NT2/D1 (cell line): ENCODE measurements at regions not wholly inside any gene's neighbourhood (a gene's known extent, or its start where the extent isn't known, plus 50 kb on each side); places are given as distances from the start of the nearest gene placed in this dataset.
"Not testable (repeated sequence)": the region's sequence is repeated elsewhere in the genome, so short reads cannot be mapped to it uniquely, and the experiment has no call there.

ENCODE experiments used
- DNase-seq: peaks from one replicate; pipeline ENCODE4 v3.0.0-alpha.2; 2011; ENCODE audit warnings: low read depth, low spot score
- H3K27me3 ChIP-seq: 2 replicates; pipeline ENCODE4 v1.6.0; 2011; ENCODE audit warnings: mild to moderate bottlenecking; ENCODE audit not compliant: insufficient read length, insufficient read depth
- H3K36me3 ChIP-seq: 2 replicates; pipeline ENCODE4 v1.6.1; 2011; ENCODE audit warnings: mild to moderate bottlenecking, low read length, mixed read lengths; ENCODE audit not compliant: insufficient read depth, insufficient read length
- H3K4me1 ChIP-seq: 2 replicates; pipeline ENCODE4 v1.5.1; 2011; ENCODE audit not compliant: insufficient read depth, insufficient read length
- H3K4me3 ChIP-seq: 2 replicates; pipeline ENCODE4 v1.5.1; 2011; ENCODE audit warnings: low read depth; ENCODE audit not compliant: insufficient read length
- H3K9ac ChIP-seq: 2 replicates; pipeline ENCODE4 v1.6.0; 2011; ENCODE audit warnings: low read depth; ENCODE audit not compliant: insufficient read length
- H3K9me3 ChIP-seq: 2 replicates; pipeline ENCODE4 v1.5.1; 2011; ENCODE audit warnings: mild to moderate bottlenecking, low read length; ENCODE audit not compliant: insufficient read depth
- SUZ12 ChIP-seq: IDR thresholded peaks from 2 replicates; pipeline ENCODE4 v1.6.1; 2011; ENCODE audit not compliant: insufficient read length, insufficient read depth; ENCODE audit errors: extremely low read depth
- YY1 ChIP-seq: IDR thresholded peaks from 2 replicates; pipeline ENCODE4 v1.6.1; 2011; ENCODE audit not compliant: insufficient read length, insufficient read depth
- ZNF274 ChIP-seq: IDR thresholded peaks from 2 replicates; pipeline ENCODE4 v1.6.1; 2011; ENCODE audit warnings: mild to moderate bottlenecking, low read depth, low read length

DNA sequence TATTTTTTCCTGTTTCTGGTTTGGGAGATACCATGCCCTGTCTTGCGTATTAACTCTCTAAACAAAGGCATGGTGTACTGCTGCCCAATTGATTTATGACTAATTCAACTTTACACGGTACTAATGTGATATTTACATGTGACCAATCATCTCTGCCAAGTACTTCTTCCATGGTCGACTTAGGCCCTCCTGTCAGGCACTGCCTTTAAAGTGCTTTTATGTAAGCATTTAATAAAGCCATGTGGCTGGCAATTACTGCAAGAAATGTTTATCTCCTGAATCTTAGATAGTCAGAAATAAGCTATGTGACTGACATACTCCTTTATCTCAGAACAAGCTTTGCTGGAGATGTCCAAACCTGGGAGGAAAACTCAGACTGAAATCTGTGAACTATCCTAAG lies 323.4 kb downstream of the BTBD3 start:
- H3K36me3 ChIP-seq: no peaks in the 10 kb centered on the region
- no peaks in the 10 kb centered on the region for H3K4me1 ChIP-seq
- no peaks in the 10 kb centered on the region for H3K9me3 ChIP-seq
- no peak overlapping the region for H3K4me3 ChIP-seq
- no peaks in the 10 kb centered on the region for H3K27me3 ChIP-seq
- DNase-seq: no peak
- TF ChIP-seq YY1 (no peak), SUZ12 (no peak), ZNF274 (no peak)
- H3K9ac ChIP-seq: no peak overlapping the region

DNA sequence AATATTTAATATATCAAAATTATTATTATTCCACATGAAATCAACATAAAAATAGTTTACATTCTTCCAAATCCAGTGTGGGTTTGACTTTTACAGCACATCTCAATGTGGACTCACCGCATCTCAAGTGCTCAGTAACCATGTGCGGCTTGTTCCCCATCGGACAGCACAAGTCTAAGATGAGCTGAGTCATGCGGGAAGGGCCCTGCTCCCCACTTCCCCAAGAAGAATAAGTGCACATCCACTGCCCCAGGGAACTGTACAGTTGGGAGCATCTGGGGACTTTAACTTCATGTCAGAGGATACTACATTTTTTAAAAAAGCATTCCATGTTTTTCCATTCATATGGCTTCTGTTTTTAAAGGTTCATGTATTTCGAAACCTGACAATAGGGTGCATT lies 325.6 kb downstream of the BTBD3 start:
- H3K4me1 ChIP-seq: no peaks in the 10 kb centered on the region
- H3K27me3 ChIP-seq: no peaks in the 10 kb centered on the region
- H3K9ac ChIP-seq: no peak overlapping the region
- DNase-seq: no peak
- H3K4me3 ChIP-seq: no peak overlapping the region
- no peaks in the 10 kb centered on the region for H3K36me3 ChIP-seq
- H3K9me3 ChIP-seq: no peaks in the 10 kb centered on the region
- TF ChIP-seq ZNF274 (no peak), SUZ12 (no peak), YY1 (no peak)

DNA sequence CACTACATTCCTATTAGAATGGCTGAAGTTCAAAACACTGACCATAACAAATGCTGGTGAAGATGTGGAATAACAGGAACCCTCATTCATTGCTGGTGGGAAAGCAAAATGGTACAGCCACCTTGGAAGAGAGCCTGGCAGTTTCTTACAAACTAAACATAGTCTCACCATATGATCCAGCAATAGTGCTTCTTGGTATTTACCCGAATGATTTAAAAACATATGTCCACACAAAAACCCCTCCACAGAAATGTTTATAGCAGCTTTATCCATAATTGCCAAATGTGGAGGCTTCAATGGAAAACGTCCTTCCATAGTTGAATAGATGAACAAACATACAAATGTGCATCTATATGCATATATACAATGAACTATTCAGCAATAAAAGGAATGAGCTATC lies 330.8 kb downstream of the BTBD3 start:
- no peaks in the 10 kb centered on the region for H3K9me3 ChIP-seq
- H3K9ac ChIP-seq: no peak overlapping the region
- no peak for TF ChIP-seq SUZ12
- H3K4me3 ChIP-seq: no peak overlapping the region
- H3K36me3 ChIP-seq: no peaks in the 10 kb centered on the region
- no peak for DNase-seq
- H3K4me1 ChIP-seq: no peaks in the 10 kb centered on the region
- H3K27me3 ChIP-seq: no peaks in the 10 kb centered on the region

DNA sequence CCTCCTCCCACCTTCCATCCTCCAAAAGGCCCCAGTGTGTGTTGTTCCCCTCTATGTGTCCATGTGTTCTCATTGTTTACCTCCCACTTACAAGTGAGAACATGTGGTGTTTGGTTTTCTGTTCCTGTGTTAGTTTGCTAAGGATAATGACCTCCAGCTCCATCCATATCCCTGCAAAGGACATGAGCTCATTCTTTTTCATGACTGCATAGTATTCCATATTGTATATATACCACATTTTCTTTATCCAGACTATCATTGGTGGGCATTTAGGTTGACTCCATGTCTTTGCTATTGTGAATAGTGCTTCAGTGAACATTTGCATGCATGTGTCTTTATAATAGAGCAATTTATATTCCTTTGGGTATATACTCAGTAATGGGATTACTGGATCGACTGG lies 333.0 kb downstream of the BTBD3 start:
- DNase-seq, H3K4me3 ChIP-seq, H3K9ac ChIP-seq, H3K4me1 ChIP-seq, H3K27me3 ChIP-seq, H3K9me3 ChIP-seq, H3K36me3 ChIP-seq: not testable (repeated sequence)

DNA sequence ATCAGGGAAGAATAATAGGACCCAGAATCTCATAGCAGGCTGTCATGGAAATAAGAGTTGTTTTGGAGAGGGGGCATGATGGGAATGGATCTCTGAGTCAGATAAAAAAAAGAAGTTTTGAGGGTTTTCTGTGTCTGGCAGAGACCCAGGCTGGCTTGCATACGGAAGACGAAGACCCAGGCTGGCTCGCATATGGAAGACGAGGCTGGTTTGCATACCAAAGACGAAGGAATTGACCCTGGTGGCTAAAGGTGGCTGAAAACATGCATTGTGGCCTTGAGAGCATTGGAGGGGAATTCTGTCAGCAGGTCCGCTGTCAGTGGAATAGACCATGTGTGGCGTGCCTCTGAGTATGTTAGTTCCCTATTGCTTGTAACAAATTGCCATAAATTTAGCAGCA lies 335.1 kb downstream of the BTBD3 start:
- Histone ChIP-seq H3K27me3 (no peaks in the 10 kb centered on the region), H3K4me1 (no peaks in the 10 kb centered on the region), H3K9me3 (no peaks in the 10 kb centered on the region), H3K4me3 (no peak overlapping the region), H3K36me3 (no peaks in the 10 kb centered on the region), H3K9ac (no peak overlapping the region)
- TF ChIP-seq SUZ12 (no peak), ZNF274 (no peak), YY1 (no peak)
- DNase-seq: peak; percentile 33

DNA sequence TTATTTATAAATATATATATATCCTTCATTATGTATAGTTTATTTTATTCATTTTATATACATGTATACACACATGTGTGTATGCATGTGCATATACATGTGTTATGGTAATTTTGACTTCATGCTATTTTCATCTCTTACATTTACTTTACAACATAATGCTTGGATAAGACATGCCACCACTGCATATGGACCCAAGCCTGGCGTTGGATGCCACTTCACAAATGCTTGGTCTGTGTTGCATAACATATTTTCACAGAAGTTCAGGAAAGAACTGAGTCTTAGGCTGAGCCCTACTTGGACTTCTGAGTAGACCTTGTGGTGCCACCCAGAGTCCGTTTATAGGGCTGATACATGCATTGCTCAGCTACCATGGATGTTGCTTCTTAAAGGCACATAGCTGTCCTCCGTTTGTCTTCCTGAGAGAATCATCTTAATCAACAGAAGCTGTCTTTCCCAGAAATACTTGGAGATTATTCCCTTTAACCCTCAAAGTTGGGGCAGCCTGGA lies 337.8 kb downstream of the BTBD3 start:
- H3K9me3 ChIP-seq: no peaks in the 10 kb centered on the region
- no peaks in the 10 kb centered on the region for H3K27me3 ChIP-seq
- no peak overlapping the region for H3K9ac ChIP-seq
- no peak overlapping the region for H3K4me3 ChIP-seq
- TF ChIP-seq ZNF274 (no peak), YY1 (no peak), SUZ12 (no peak)
- DNase-seq: no peak
- H3K36me3 ChIP-seq: no peaks in the 10 kb centered on the region
- no peaks in the 10 kb centered on the region for H3K4me1 ChIP-seq

DNA sequence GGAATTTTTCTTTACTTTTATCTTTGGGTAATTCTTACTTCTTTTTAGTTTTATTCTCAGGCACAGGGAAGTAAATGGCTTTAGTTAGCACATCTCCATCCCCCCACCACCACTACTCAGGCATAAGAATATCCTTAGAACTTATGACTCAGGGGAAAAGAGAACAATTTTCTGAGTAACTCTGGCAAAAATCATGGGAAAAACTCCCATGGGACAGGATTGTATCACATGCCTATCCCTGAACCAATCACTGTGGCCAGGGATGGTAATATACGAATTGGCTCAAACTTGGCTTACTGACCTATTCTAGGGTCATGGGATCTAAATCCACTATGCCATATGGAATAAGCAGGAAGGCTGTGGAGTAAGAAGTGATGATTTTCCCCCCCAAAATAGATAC lies 339.1 kb downstream of the BTBD3 start:
- Histone ChIP-seq H3K9ac (no peak overlapping the region), H3K9me3 (no peaks in the 10 kb centered on the region), H3K4me3 (no peak overlapping the region), H3K36me3 (no peaks in the 10 kb centered on the region), H3K27me3 (no peaks in the 10 kb centered on the region), H3K4me1 (no peaks in the 10 kb centered on the region)
- TF ChIP-seq SUZ12 (no peak), ZNF274 (no peak), YY1 (no peak)
- DNase-seq: no peak

DNA sequence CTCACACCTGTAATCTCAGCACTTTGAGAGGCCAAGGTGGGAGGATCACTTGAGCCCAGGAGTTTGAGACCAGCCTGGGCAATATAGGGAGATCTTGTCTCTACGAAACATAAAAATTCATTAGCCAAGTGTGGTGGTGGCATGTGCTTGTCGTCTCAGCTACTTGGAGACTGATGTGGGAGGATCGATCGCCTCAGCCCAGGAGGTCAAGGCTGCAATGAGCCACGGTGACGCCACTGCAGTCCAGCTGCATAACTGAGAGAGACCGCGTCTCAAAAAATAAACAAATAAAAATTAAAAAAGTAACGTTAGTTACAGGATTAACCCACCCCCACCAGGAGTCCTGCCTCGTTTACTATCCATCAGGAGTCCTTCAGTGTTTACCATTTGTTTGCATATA lies 345.1 kb downstream of the BTBD3 start:
- no peak overlapping the region for H3K9ac ChIP-seq
- TF ChIP-seq SUZ12 (no peak), YY1 (no peak), ZNF274 (no peak)
- H3K4me1 ChIP-seq: no peaks in the 10 kb centered on the region
- H3K27me3 ChIP-seq: no peaks in the 10 kb centered on the region
- no peak overlapping the region for H3K4me3 ChIP-seq
- no peaks in the 10 kb centered on the region for H3K36me3 ChIP-seq
- H3K9me3 ChIP-seq: no peaks in the 10 kb centered on the region
- DNase-seq: no peak
